RCC 7860 (cell line): ENCODE measurements at regions not wholly inside any gene's neighbourhood (a gene's known extent, or its start where the extent isn't known, plus 50 kb on each side); places are given as distances from the start of the nearest gene placed in this dataset.

Experiments used
- DNase-seq: peaks from one replicate; pipeline ENCODE4 v3.0.0-alpha.2; 2015; ENCODE audit warnings: low spot score
- FAIRE-seq: peaks from 2 replicates; lab custom pipeline; 2012; peaks lifted over from hg19 to GRCh38; lab: Jason Lieb, UNC

DNA sequence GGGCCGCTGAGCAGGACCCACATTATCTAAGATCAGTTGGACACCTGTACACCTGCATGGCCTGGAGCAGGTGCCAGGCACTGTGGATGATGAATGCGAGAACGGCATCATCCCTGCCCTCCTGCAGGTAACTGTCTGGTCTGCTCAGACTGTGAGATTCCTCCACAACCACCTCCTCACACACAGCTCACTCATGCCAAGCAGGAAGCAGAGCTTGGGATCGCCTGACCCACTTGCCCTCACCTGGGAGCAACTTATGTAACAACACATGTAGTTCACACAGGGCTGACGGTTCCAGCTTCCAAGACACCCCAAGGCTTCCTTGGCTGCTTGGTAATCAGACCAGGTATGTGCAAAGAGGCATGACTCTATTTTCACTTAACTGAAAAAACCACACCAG lies 359.2 kb downstream of the PREX1 start:
- no peak for FAIRE-seq

DNA sequence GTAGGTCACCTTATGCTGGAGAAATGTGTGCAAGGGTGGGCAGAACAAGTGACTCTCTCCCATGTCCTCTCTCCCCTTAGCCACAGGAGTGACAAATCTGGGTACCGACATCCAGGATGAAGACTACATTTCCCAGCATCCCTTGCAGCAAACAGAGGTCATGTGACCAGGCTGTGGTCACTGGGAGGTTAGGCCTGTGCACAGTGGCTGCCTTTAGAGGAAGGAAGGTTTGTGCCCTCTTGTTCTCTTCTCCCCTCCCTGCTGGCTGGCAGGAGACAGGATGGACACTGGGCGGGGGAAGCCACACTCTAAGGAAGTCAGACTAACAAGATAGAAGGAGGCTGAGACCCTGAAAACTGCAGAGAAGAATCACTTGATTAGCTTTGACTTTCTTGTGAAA lies 360.2 kb downstream of the PREX1 start:
- DNase-seq (no peak), FAIRE-seq (no peak)

More for the DNA sequence above, 359.2 kb downstream of the PREX1 start:
- no peak for DNase-seq

DNA sequence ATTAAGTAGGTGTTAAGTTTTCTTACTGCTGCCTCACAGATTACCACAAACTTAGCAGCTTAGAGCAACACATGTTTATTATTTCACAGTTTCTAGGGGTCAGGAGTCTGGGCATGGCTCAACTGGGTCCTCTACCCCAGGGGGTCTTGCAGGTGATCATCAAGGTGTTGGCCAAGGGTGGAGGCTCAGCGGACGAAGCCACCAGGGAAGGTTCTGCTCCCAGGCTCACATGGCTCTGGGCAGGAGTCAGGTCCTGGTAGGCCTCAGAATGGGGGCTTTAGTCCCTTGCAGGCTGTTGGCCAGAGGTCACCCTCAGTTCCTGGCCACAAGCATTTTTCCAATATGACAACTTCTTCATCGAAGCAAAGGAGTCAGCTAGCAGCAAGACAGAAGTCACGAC lies 362.5 kb downstream of the PREX1 start:
- DNase-seq: no peak
- no peak for FAIRE-seq

DNA sequence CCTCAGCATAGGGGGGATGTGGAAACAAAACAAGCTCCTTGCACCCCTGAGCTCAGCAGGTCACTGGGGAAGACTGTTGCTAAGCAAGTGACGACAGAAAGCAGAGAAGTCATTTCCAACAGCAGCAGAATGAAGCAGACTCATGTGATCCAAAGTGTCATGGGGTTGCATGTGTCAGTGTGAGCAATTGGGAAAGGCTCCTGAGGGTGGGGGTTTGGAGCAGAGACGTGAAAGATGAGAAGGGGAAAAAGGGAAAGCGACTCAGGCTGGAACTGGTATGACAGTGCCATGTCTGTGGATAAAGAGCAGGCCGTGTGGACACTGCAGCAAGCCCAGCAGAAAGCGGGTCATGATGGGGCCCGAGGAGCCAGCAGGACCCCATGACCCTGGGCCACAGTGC lies 363.9 kb downstream of the PREX1 start:
- no peak for FAIRE-seq
- no peak for DNase-seq

DNA sequence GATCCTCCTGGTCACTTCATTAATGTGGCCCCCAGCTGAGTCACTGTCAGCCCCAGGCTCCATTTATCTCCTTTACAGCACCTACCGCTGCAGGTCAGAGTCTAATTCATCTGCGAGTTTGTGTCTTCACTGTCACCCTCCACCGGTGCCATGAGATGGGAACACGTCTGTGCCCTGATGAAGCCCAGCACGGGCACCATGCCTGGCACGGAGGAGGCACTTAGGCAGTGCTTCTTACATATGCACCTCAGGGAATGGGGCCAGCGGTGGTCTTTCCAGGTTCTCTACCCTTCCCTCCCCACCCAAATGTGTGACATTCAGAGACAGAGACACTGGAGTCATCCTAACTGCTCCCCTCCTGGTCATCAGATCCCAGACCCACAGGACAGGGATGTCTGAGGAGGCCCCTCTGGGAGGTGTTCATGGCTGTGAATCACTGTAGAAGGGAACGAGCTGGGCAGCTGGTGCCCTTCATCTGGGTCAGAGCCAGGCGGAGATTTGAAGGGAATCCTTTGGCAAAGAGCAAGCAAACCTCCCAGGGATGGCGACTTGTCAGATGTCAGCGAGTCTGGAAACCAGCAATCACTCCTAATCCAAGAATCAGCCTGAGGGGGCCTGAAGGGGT lies 364.6 kb downstream of the PREX1 start:
- FAIRE-seq: no peak
- no peak for DNase-seq

DNA sequence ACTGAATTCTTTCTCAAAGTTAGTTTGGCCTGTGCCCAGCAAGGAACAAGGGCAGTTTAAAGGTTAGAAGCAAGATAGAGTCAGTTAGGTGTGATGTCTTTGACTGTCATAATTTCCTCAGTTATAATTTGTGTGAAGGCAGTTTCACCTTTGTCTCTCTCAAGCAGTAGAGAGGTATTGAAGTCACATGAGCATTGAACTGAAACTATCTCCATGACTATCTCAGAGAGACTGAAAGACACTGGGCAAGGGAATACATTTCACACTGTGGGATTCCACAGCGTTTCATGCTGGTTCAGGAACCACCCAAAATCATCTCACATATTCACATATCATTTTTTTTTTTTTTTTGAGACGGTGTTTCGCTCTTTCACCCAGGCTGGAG lies 366.1 kb downstream of the PREX1 start:
- DNase-seq: no peak
- no peak for FAIRE-seq

DNA sequence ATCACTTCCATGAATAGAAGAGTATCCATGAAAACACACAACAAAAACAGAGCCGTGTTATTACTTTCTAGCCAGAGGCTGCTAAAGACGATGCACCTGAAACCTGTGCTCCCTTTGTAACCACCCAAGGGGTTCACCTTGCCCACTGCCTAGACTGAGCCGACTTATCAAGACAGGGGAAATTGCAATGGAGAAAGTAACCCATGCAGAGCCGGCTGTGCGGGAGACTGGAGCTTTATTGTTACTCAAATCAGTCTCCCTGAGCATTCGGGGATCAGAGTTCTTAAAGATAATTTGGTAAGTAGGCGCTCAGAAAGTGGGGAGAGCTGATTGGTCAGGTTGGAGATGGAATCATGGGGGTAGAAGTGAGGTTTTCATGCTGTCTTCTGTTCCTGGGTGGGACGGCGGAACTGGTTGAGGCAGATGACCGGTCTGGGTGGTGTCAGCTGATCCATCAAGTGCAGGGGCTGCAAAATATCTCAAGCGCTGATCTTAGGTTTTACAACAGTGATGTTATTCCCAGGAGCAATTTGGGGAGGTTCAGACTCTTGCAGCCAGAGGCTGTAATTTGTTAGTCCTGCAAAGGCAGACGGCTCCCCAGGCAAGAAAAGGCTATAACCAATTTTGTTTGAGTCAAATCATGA lies 366.6 kb downstream of the PREX1 start:
- FAIRE-seq (no peak), DNase-seq (no peak)

DNA sequence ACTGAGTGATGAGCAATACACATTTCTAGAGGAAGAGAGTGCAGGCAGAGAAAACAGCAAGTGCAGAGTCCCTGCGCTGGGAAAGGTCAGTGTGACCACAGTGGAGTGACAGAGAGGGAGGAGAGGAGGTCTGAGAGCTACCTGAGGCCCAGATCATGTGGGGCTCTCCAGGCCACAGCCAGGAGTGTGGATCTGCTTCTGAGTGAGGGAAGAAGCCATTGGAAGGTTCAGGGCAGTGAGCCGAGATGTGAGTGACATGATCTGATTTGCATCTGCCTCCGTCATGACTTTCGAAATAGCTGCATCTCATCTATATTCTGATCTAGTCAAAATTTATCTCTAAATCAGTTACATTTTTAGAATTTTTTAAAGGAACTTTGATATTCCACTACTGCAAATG lies 367.1 kb downstream of the PREX1 start:
- FAIRE-seq: no peak
- DNase-seq: no peak

DNA sequence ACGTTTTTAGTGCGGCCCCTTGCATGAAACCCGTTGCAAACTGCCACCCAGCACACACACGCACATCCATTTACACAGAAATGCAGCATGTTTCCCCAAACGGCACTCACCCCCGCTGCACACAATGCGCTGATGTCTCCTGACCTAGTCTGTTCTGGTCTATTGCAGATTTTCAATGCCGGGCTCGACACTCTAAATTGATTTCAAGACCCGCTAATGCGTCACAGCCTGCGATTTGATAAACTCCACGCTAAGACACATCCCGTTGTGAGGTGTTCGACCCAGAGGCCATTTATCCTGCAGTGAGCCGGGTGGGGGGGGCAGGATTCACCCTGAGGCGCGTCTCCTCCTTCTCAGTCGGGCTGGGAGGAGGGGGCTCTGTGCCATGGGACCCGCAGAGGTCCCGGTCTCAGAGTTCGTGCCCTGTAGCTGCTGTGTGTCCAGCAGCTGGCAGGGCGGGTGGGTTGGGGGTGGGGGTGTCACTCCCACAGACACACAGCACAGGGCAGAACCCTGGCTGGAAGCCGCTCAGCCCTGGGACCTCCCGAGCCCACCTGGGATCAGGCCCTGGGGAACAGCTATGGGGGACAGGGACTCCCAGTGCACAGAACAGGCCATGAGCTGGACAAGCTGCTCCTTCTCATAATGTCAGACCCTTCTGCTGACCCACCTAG lies 367.9 kb downstream of the PREX1 start:
- no peak for DNase-seq
- no peak for FAIRE-seq

DNA sequence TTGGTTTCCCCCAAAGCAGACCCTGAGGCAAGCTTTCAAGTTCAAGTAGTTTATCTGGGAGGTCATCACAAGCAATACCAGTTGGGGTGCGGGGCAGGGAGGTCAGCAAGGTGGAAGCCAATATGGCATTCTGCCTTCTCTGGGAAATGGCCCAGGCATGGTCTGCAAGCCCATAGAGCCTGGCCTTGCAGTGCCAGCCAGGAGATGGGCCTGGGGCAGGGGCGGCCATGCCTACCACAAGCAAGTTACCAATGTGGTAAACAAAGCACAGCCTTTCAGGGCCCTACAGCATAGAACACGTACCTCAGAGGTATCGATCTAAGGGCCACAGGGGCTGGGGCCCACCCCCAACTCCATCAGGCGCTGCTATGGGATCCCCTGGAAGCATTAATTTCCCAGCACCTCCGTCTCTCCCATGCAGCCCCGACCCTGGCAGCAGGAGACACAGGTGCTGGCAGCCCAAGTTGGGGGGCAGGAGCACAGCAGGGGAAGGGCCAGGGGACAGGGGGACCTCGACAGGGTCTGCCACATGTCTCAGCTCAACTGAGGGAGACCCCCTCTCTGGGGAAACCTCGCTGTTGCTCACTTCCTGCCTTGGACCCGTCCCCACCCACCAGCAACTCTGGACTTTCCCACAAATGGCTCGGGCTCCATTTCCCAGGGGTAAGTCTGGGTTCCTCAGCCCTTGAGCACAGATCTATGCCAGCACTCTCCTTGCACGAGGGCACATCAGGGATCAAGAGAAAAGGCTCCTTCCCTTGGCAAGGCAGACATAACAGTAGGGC lies 369.0 kb downstream of the PREX1 start:
- DNase-seq (no peak), FAIRE-seq (no peak)

DNA sequence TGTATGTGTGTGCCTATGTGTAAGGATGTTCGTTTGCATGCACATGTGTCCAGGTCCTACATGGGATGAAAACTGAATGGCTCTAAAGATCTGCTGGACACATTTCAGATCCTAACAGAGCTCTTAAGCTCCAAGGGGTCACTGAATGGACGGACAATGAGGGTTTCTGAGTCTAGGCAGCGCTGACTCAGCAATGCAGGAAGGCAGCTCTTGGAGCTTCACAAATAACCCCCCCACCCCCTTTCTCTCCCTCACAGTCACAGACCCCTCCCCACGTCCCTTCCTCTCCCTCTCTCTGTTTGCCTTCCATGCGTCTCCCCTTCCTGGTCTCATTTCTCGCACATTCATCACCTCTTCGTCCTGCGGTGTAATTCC lies 369.8 kb downstream of the PREX1 start:
- DNase-seq: no peak
- no peak for FAIRE-seq

DNA sequence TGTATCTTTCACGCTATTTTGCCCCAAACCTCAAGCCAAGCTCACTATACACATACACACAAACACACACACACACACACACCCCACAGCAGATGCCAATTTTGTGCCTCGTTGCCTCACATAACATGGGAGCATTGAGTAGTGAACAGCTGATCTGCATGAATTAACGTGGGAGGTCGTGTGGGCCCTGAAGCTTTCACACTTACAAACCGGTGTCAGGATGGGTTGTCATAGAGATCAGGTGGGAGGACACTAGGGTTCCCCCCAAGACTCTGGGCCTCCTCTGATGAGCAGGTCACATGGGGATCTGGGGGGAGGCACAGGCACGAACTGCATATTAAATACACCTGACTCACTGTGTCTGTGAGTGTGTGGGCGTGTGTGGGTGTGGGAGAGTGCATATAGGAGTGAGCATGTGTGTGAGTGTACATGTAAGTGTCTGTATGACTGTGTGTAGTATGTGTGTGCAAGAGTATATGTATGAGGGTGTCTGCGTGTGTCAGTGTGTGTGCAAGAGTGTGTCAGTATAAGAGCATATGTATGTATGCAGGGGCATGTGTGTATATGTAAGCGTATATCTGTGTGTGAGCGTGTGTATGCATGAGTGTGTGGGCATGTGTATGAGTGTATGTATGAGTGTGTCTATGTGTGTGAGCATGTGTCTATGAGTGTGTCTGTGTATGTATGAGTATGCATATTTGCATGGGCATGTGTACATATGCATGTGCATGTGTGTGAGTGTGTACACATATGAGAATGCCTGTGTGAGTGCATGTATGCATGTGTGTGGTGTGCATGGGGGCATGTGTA lies 370.4 kb downstream of the PREX1 start:
- DNase-seq: no peak
- FAIRE-seq: no peak

DNA sequence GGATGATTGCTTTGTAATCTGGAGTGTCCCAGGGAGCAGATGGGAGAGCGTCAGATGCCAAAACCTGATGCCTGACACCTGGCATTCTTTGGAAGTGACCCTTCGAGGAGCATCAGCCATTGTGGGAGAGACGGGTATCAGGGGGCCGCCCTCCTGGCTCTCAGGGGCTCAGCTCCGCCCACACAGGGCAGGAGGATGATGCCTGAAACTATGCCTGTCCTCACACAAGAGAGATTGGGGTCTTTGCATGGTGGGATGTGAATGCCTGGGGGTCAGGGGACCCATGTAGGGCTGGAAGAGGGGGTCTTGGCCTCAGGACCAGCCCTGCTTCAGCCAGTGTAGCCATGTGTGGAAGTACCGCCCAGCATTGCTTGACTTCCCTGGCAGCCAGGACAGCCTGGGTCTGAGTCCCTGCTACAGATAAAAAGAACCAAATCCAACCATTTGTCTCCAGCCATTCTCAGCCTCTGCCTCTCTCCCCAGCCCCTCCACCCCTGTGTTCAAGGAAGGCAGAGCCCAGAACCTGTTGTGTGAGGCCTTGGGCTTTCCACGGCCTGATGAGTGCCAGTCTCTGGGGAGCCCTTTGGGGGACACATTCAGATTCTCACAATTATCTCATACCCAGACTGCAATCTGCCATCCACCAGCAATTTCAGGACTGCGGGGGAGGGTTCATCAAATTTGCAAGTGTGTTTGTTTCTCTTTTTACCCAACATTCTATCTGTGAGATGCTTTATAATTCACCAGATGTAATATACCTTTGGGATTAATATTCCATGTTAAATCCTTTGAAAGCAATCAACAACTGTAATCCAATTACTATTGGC lies 371.2 kb downstream of the PREX1 start:
- DNase-seq (no peak), FAIRE-seq (no peak)

DNA sequence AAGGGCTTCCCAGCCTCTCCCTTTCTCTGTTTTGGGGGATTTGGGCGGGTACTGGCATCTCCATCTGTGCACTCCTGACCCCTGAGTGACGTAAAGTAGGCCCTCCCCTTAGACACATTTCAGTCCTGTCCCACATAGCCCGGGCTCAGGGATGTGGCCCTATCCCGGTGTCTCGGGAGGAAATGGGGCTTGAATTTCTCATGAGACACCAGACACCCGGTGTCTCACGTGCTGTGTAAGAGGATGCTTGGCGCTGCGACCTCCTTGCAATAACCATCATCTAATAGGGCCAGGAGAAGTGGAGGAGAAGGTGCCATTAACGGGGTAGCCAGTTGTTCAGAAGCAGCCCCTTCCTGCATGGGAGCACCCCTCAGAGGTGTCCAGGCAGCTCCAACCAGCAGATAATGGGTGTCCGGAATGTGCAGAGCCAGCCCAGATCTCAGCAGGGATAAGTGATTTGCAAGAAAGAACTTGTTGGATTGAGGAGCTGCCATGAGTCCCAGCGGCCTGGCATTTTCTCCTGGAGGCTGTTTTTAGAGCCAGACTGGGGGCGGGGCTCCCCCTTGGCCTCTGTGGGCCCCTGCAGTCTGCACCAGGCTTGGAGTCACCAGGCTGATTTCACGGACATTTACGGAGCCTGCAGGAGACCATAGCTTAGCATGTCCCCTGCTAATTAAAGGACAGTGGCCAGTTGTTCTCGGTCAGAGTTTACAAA lies 372.0 kb downstream of the PREX1 start:
- FAIRE-seq (no peak), DNase-seq (no peak)

DNA sequence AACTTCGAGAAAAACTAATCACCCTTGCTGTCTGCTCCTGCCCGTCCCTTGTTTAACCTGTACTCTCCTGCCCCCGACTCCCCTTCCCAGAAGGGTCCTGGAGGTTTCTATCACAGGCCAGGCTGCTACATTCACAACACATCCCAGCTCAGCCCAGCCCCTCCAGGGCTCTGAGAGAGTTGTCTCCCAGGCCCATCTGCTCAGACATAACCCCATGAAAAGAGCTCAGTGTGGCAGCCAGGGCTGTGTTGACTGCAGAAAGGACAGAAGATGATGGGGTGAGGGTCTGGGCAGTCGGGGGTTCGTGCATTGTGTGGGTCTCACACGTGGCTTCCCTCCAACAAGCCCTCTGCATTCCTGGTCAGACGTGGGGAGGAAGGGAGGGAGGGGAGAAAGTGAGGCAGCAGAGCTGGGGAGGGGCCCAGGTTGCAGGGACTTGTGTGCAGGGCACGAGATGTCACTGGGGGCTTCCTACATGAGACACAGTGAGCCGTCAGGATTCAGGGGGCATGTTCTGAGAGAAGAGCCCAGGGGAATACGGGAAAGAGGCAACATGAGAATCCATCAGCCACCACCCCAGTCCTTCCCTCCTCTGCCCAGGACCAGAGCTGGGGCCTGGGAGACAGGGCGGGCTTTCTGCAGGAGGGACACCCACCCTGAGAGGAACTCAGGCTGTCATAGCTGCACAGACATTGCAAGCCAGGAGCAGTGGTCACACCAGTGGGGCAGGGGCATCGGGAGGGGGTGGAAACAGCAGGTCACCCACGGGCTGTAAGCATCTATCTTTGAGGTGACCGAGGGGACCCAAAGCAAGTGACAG lies 372.9 kb downstream of the PREX1 start:
- DNase-seq (no peak), FAIRE-seq (no peak)

DNA sequence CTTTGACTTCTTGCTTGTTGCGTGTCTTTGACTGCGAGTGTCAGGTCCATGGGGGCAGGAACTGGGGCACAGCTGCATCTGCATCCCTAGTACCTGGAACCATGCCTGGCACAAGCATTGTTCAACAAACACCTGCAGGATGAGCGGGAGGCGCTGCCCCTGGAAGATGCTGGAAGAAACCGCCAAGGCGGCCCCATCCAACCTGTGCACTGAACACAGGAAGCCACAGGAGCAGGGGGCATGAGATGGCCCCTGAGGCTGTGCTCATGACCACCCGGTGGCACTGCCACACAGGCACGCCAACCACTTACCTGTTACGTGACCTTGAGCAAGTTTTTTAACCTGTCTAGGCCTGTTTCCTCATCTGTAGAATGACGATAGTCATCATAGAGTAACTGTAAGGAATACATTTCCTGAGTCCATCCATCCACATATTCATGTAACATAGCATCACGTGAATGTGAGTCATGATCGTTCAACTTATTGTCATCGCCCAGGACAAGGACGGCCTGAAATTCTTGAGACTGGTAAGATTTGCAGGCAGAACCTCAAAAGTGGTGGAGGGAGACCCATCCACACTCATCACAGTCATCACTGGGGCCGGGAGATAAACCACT lies 374.2 kb downstream of the PREX1 start:
- FAIRE-seq: no peak
- no peak for DNase-seq

DNA sequence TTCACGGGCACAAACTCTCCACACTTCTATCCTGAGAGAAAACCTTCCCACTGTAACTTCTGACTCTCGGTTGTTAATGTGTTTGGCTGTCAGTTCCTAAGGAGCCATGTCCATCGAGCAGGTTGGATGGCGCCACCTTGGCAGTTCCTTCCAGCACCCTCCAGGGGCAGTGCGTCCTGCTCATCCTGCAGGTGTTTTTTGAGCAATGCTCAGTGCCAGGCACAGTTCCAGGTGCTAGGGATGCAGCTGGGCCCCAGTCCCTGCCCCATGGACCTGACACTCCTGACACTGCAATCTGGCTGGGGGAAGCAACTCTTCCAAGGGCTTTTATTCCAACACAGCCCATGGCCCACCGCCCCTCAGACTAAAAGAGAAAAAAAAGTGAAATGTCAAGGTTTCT lies 376.4 kb downstream of the PREX1 start:
- DNase-seq (no peak), FAIRE-seq (no peak)
